Ascending aorta (tissue), 2 donors: ENCODE measurements at regions not wholly inside any gene's neighbourhood (a gene's known extent, or its start where the extent isn't known, plus 50 kb on each side); places are given as distances from the start of the nearest gene placed in this dataset.

Source experiments
- DNase-seq, 2 donors: peaks; one replicate each; pipeline ENCODE4 v3.0.0-alpha.2; 2019; ENCODE audit warnings: low spot score in 2 of 2
- H3K27ac ChIP-seq, 2 donors: fragments of 200-600 bp; sonication (generic); one replicate each; pipeline ENCODE4 v1.5.1; 2016 to 2017; ENCODE audit warnings: mild to moderate bottlenecking in 1 of 2
- H3K27me3 ChIP-seq: fragments of 200-600 bp; sonication (generic); one replicate; pipeline ENCODE4 v1.5.1; 2017
- H3K36me3 ChIP-seq, 2 donors: fragments of 200-600 bp; sonication (generic); one replicate each; pipeline ENCODE4 v1.5.1; 2016
- H3K4me1 ChIP-seq, 2 donors: fragments of 200-600 bp; sonication (generic); one replicate each; pipeline ENCODE4 v1.5.1; 2016 to 2017; ENCODE audit warnings: mild to moderate bottlenecking in 1 of 2
- H3K4me3 ChIP-seq, 2 donors: fragments of 200-600 bp; sonication (generic); one replicate each; pipeline ENCODE4 v1.5.1; 2016 to 2017; ENCODE audit warnings: mild to moderate bottlenecking in 1 of 2
- H3K9me3 ChIP-seq, 2 donors: fragments of 200-600 bp; sonication (generic); one replicate each; pipeline ENCODE4 v1.5.1; 2016
- CTCF ChIP-seq, 3 experiments: fragments of 200-600 bp in 2 of 3; fragments of 450-650 bp in 1 of 3; sonication (generic) in 2 of 3; IDR thresholded peaks; one replicate each; pipeline ENCODE4 v1.5.1; 2016 to 2019; ENCODE audit warnings: antibody characterized with exemption in 3 of 3, mild to moderate bottlenecking in 1 of 3, moderate library complexity in 1 of 3
- intact Hi-C: fragments of 100-400 bp; cut with DNase I; formaldehyde crosslinking; loops from one replicate; pipeline ENCODE4 v1.15.1; 2023

- TF ChIP-seq CTCF (IDR thresholded peaks at IDR 0.05) = no peak
- no peaks in the 10 kb centered on the region for H3K4me1 ChIP-seq
- H3K27ac ChIP-seq = no peak overlapping the region
- intact Hi-C loops = no loop called here
- no peaks in the 10 kb centered on the region for H3K36me3 ChIP-seq
- no peaks in the 10 kb centered on the region for H3K27me3 ChIP-seq
- H3K9me3 ChIP-seq = no peaks in the 10 kb centered on the region
- DNase-seq = no peak
- H3K4me3 ChIP-seq = no peak overlapping the region
Measured at GRCh38 chr6:21327326-21328112, 266.0 kb upstream of the SOX4 start.

DNA sequence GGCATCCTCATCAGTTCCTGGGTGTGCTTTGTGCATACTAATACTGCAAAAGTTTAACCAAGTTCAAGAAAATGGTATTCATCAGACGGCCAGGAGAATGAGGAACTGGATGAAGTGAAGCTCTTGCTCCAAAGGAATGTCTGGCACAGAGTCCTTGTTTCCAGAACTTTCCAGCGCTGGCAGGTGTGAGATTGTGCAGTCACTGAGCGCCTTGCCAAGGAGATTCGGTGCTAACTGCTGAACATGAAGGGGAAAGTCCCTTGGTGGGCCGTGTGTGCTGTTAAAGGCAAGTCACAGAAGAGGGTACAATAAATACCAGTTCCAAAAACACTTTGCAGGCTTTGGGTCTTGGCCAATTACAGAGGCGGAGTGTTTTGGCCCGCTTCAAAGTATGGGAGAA lies 262.3 kb upstream of the SOX4 start:
- no peaks in the 10 kb centered on the region for H3K27me3 ChIP-seq
- H3K27ac ChIP-seq = no peak overlapping the region
- H3K9me3 ChIP-seq = no peaks in the 10 kb centered on the region
- H3K4me3 ChIP-seq = no peak overlapping the region
- no peaks in the 10 kb centered on the region for H3K4me1 ChIP-seq
- H3K36me3 ChIP-seq = no peaks in the 10 kb centered on the region
- no peak for DNase-seq
- no peak for TF ChIP-seq CTCF (IDR thresholded peaks at IDR 0.05)
- intact Hi-C loops = no loop called here

GRCh38 chr6:21332077-21332476 lies 261.5 kb upstream of the SOX4 start:
- no peaks in the 10 kb centered on the region for H3K4me1 ChIP-seq
- DNase-seq = no peak
- H3K27ac ChIP-seq = no peak overlapping the region
- no peaks in the 10 kb centered on the region for H3K36me3 ChIP-seq
- intact Hi-C loops = no loop called here
- H3K9me3 ChIP-seq = no peaks in the 10 kb centered on the region
- no peak for TF ChIP-seq CTCF (IDR thresholded peaks at IDR 0.05)
- no peaks in the 10 kb centered on the region for H3K27me3 ChIP-seq
- H3K4me3 ChIP-seq = no peak overlapping the region

DNA sequence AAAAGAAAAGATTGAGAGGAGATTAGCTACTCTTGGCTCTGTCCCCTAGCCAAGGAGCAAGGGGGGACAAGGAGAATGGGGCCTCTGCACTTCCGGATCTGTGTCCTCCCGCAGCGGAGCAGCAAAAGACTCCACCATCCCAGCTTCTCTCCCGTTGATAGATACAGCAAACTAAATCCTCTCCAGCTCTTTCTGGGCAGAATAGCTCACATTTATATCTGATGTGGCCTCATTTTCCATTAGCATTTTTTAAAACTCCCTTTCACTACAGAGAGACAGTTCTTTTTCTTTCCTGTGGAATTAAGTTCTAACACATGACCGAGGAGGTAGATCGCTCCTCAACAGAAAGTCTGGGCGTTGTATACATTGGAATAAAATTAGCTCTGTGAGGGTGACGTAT lies 260.9 kb upstream of the SOX4 start:
- no peak for TF ChIP-seq CTCF (IDR thresholded peaks at IDR 0.05)
- intact Hi-C loops = no loop called here
- no peaks in the 10 kb centered on the region for H3K4me1 ChIP-seq
- H3K27me3 ChIP-seq = no peaks in the 10 kb centered on the region
- H3K9me3 ChIP-seq = no peaks in the 10 kb centered on the region
- peak overlapping the region in 1 of 2 donors; percentile 25 for H3K4me3 ChIP-seq
- H3K27ac ChIP-seq = no peak overlapping the region
- no peaks in the 10 kb centered on the region for H3K36me3 ChIP-seq
- no peak for DNase-seq

GRCh38 chr6:21333715-21334114 lies 259.8 kb upstream of the SOX4 start:
- Histone ChIP-seq H3K36me3 (no peaks in the 10 kb centered on the region), H3K4me3 (no peak overlapping the region), H3K4me1 (no peaks in the 10 kb centered on the region), H3K27me3 (no peaks in the 10 kb centered on the region), H3K9me3 (no peaks in the 10 kb centered on the region), H3K27ac (no peak overlapping the region)
- no peak for TF ChIP-seq CTCF (IDR thresholded peaks at IDR 0.05)
- intact Hi-C loops = no loop called here
- no peak for DNase-seq

DNA sequence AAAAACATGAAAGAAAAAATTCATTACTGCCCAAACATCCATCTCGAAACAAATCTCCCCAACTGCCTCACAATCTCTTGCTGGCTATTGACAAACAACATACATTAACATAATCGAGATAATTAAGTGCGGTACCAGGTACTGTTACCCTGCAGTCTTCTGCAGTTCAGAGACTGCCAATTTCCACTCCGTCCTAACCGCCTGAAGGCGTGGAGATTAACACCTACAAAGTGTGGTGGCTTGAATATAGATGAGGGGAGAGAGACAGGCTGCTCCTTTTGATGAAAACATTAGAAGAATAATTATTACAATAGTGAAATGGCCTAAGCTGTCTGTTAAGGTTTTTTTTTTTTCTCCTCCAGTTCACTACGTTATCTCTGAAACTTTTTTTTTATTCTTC lies 258.9 kb upstream of the SOX4 start:
- no peak for TF ChIP-seq CTCF (IDR thresholded peaks at IDR 0.05)
- Histone ChIP-seq H3K27ac (no peak overlapping the region), H3K9me3 (no peaks in the 10 kb centered on the region), H3K4me1 (no peaks in the 10 kb centered on the region), H3K4me3 (no peak overlapping the region), H3K36me3 (no peaks in the 10 kb centered on the region), H3K27me3 (no peaks in the 10 kb centered on the region)
- intact Hi-C loops = no loop called here
- DNase-seq = no peak
